Central memory CD8-positive, alpha-beta T cell (primary cell): ENCODE measurements at regions not wholly inside any gene's neighbourhood (a gene's known extent, or its start where the extent isn't known, plus 50 kb on each side); places are given as distances from the start of the nearest gene placed in this dataset.

Experiments used
- ATAC-seq: fragments of 150-1000 bp; cut with Tn5 transposase; replicated peaks from 2 replicates; pipeline ENCODE4 v1.10.0; 2022; ENCODE audit warnings: mild to moderate bottlenecking, moderate FRiP score, moderate number of reproducible peaks; ENCODE audit not compliant: poor library complexity, severe bottlenecking; ENCODE audit errors: extremely low read depth
- DNase-seq, 2 donors: peaks; one replicate each; pipeline ENCODE4 v3.0.0; 2021; ENCODE audit warnings: low spot score in 2 of 2
- H3K27ac Mint-ChIP-seq: one replicate; pipeline ENCODE4 v1.8.0; 2022; ENCODE audit warnings: low read depth, mild to moderate bottlenecking, moderate library complexity, mixed read lengths
- H3K27me3 Mint-ChIP-seq: one replicate; pipeline ENCODE4 v1.8.0; 2022; ENCODE audit warnings: mixed read lengths
- H3K36me3 Mint-ChIP-seq: one replicate; pipeline ENCODE4 v1.8.0; 2022; ENCODE audit warnings: mild to moderate bottlenecking, moderate library complexity, mixed read lengths; ENCODE audit not compliant: insufficient read depth
- H3K4me1 Mint-ChIP-seq: one replicate; pipeline ENCODE4 v1.8.0; 2022; ENCODE audit warnings: mixed read lengths
- H3K4me3 Mint-ChIP-seq: one replicate; pipeline ENCODE4 v1.8.0; 2022; ENCODE audit warnings: mild to moderate bottlenecking, moderate library complexity, mixed read lengths
- H3K9me3 Mint-ChIP-seq: one replicate; pipeline ENCODE4 v1.8.0; 2022; ENCODE audit warnings: mixed read lengths

GRCh38 chr16:8286348-8286747 is 304.0 kb downstream of the TMEM114 start:
- ATAC-seq (no peak), DNase-seq (no peak)
- Mint-ChIP-seq H3K4me3 (no peak overlapping the region), H3K9me3 (peaks cover 6% of the 10 kb centered on the region), H3K27me3 (no peaks in the 10 kb centered on the region), H3K36me3 (no peaks in the 10 kb centered on the region), H3K4me1 (no peaks in the 10 kb centered on the region), H3K27ac (no peak overlapping the region)

- H3K27ac Mint-ChIP-seq = no peak overlapping the region
- H3K9me3 Mint-ChIP-seq = peaks cover 6% of the 10 kb centered on the region
- no peaks in the 10 kb centered on the region for H3K4me1 Mint-ChIP-seq
- H3K4me3 Mint-ChIP-seq = no peak overlapping the region
- H3K36me3 Mint-ChIP-seq = no peaks in the 10 kb centered on the region
- ATAC-seq (no peak), DNase-seq (no peak)
- no peaks in the 10 kb centered on the region for H3K27me3 Mint-ChIP-seq
These were observed 307.1 kb downstream of the TMEM114 start for GRCh38 chr16:8283195-8283594.

DNA sequence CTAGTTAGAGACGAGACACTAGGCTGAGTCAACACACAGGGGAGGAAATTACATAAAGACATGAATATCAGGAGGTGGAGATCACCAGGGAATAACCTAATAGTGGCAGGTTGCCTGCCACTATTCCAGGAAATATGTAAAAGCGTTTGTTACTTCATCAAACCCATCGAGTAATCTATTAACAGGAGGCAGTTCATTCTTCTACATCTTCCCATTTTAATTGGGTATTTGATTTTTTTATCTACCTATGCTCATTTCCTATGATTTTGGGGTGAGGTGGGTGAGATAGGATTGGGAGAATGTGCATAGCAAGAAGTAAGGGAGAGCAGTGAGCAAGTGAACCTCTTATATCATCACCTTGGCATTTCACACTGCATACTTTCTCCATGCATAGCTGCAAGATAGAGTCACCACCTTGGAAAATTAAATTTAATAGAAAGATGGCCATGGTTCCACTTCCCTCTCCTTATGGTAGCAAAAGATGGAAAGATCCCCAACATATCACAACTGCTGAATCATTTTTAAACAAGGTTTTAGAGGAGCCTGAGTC is 312.2 kb downstream of the TMEM114 start:
- Mint-ChIP-seq H3K9me3 (peaks cover 22% of the 10 kb centered on the region), H3K27me3 (peaks cover 10% of the 10 kb centered on the region), H3K4me1 (no peaks in the 10 kb centered on the region), H3K27ac (no peak overlapping the region), H3K36me3 (no peaks in the 10 kb centered on the region), H3K4me3 (no peak overlapping the region)
- ATAC-seq = no peak
- DNase-seq = no peak

DNA sequence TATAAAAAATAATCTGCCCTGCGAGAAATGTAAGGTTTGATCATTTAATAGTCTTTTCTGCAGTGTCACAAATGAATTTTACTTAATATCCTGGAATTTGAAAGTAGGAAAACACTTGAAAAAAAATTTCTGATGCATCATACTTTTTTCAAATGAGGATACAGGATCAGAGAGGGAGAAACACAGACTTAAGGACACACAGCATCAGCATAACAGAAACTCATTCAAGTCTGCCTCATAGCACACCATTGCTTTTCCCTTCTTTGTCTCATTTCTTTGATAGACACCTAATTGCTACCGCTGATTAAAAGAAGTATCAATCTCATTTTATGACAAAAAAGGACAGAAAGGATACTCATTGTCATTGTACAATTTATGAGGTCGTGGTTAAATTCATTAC is 319.0 kb downstream of the TMEM114 start:
- no peak overlapping the region for H3K4me3 Mint-ChIP-seq
- peaks cover 30% of the 10 kb centered on the region for H3K9me3 Mint-ChIP-seq
- ATAC-seq (no peak), DNase-seq (no peak)
- H3K27ac Mint-ChIP-seq = no peak overlapping the region
- H3K27me3 Mint-ChIP-seq = peaks cover 10% of the 10 kb centered on the region
- H3K4me1 Mint-ChIP-seq = no peaks in the 10 kb centered on the region
- no peaks in the 10 kb centered on the region for H3K36me3 Mint-ChIP-seq

DNA sequence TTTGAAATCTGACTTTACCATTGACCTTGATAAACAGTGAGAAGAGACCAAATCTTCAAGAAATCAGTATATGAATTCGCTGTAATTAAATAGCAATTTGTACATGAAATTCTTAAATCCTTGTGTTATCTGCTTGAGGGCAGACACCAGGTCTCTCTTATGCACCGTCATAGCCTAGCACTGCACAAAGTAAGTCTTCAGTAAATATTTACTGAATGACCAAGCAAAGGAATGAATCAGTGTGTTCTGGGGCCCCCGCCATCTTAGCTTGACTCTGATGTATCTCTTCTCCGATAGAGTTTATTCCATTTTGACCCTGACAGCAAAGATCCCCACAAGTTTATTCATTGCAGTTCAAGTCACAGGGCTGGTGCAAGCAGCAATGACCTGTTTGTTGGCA is 328.0 kb downstream of the TMEM114 start:
- H3K4me1 Mint-ChIP-seq = no peaks in the 10 kb centered on the region
- DNase-seq = no peak
- H3K36me3 Mint-ChIP-seq = no peaks in the 10 kb centered on the region
- no peak for ATAC-seq
- H3K4me3 Mint-ChIP-seq = no peak overlapping the region
- peaks cover 24% of the 10 kb centered on the region for H3K9me3 Mint-ChIP-seq
- no peak overlapping the region for H3K27ac Mint-ChIP-seq
- H3K27me3 Mint-ChIP-seq = no peaks in the 10 kb centered on the region

- Mint-ChIP-seq H3K4me1 (no peaks in the 10 kb centered on the region), H3K9me3 (peaks cover 22% of the 10 kb centered on the region), H3K27me3 (no peaks in the 10 kb centered on the region), H3K27ac (no peak overlapping the region), H3K36me3 (no peaks in the 10 kb centered on the region), H3K4me3 (no peak overlapping the region)
- DNase-seq (no peak), ATAC-seq (no peak)
These were observed 330.2 kb downstream of the TMEM114 start for GRCh38 chr16:8260140-8260539.

- no peaks in the 10 kb centered on the region for H3K36me3 Mint-ChIP-seq
- H3K27me3 Mint-ChIP-seq = no peaks in the 10 kb centered on the region
- peaks cover 24% of the 10 kb centered on the region for H3K9me3 Mint-ChIP-seq
- H3K4me3 Mint-ChIP-seq = no peak overlapping the region
- H3K27ac Mint-ChIP-seq = no peak overlapping the region
- ATAC-seq (no peak), DNase-seq (no peak)
- H3K4me1 Mint-ChIP-seq = no peaks in the 10 kb centered on the region
These were observed 331.8 kb downstream of the TMEM114 start for GRCh38 chr16:8258523-8258922.

DNA sequence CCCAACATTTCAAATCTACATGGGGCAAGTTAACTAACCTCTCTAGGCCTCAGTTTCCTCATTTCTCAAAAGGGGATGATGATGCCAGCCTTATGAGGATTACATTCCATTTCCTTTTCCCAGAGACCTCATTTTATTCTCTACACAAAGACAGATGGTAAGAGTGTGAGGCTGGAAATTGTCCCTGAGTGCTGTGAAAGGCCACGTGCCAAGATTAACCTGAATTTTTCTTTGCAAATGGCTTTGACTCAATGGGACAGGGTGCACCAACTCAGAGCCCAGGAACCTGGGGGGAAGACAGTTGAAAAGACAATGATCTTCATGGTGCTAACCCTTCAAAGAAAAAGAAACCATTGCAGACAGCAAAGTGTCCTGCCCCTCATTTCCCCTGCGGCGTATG is 332.8 kb downstream of the TMEM114 start:
- Mint-ChIP-seq H3K27ac (no peak overlapping the region), H3K4me1 (no peaks in the 10 kb centered on the region), H3K27me3 (no peaks in the 10 kb centered on the region), H3K9me3 (peaks cover 26% of the 10 kb centered on the region), H3K4me3 (no peak overlapping the region), H3K36me3 (no peaks in the 10 kb centered on the region)
- ATAC-seq (no peak), DNase-seq (no peak)

GRCh38 chr16:8254405-8254804 is 335.9 kb downstream of the TMEM114 start:
- no peaks in the 10 kb centered on the region for H3K4me1 Mint-ChIP-seq
- no peaks in the 10 kb centered on the region for H3K27me3 Mint-ChIP-seq
- H3K36me3 Mint-ChIP-seq = no peaks in the 10 kb centered on the region
- DNase-seq = no peak
- ATAC-seq = no peak
- H3K4me3 Mint-ChIP-seq = no peak overlapping the region
- no peak overlapping the region for H3K27ac Mint-ChIP-seq
- H3K9me3 Mint-ChIP-seq = peaks cover 27% of the 10 kb centered on the region

DNA sequence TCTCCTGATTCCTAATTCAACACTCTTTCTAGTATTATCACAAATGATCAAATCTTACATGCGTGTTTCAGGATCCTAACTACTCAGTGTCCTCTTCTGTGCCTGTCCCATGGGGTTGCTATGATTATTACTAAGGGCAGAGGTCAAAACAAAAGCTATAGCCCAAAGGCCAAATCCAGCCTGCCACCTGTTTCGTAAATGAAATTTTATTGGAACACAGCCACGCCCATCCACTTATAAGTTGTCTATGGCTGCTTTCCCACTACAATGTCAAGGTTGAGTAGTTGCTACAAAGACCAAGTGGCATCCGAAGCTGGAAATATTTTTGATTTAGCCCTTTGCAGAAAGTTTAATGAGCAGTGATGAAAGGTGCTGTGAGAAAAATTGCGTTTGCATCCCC is 336.6 kb downstream of the TMEM114 start:
- no peak overlapping the region for H3K4me3 Mint-ChIP-seq
- ATAC-seq (no peak), DNase-seq (no peak)
- H3K9me3 Mint-ChIP-seq = peaks cover 25% of the 10 kb centered on the region
- H3K27me3 Mint-ChIP-seq = no peaks in the 10 kb centered on the region
- no peak overlapping the region for H3K27ac Mint-ChIP-seq
- H3K36me3 Mint-ChIP-seq = no peaks in the 10 kb centered on the region
- H3K4me1 Mint-ChIP-seq = no peaks in the 10 kb centered on the region

DNA sequence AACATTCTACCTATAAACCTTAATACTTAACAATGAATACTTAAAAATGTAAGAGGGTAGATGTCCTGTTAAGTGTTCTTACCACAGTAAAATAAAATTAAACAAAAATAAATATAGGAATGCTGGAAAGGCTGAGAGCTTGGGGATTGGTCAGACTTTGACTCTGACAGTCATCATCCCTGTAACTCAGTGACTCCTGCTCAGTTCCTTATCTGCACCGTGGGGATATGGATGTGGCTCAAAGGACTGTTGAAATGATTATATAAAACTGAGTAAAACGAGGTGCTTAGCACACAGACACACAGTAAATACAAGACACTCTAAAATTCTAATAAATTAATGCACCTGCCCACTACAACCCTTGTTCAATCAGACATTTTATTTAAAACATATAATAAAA is 338.6 kb downstream of the TMEM114 start:
- Mint-ChIP-seq H3K4me1 (no peaks in the 10 kb centered on the region), H3K9me3 (peaks cover 21% of the 10 kb centered on the region), H3K27ac (no peak overlapping the region), H3K27me3 (no peaks in the 10 kb centered on the region), H3K36me3 (no peaks in the 10 kb centered on the region), H3K4me3 (no peak overlapping the region)
- DNase-seq (no peak), ATAC-seq (no peak)

GRCh38 chr16:8251298-8251697 is 339.0 kb downstream of the TMEM114 start:
- no peak for ATAC-seq
- Mint-ChIP-seq H3K9me3 (peaks cover 17% of the 10 kb centered on the region), H3K27ac (no peak overlapping the region), H3K36me3 (no peaks in the 10 kb centered on the region), H3K4me3 (no peak overlapping the region), H3K4me1 (no peaks in the 10 kb centered on the region), H3K27me3 (no peaks in the 10 kb centered on the region)
- DNase-seq = no peak

DNA sequence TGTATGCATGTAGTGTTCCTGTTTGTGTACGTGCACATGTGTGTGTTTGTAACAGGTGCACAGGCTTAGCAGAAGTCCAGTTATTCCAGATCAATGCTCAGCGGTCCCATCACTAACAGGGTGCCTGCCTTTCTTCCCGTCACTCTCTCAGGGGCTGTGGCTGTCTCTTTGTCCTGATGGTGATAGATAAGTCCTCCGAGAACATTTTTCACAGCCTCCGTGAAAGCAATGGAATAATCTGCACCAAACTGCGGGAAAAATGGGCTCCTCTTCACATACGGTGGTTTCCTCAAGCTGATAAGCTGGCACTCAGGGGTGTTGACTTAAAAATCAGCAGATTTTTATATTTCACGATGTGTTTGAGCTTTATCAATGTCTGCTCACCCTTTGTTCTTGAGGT is 342.3 kb downstream of the TMEM114 start:
- no peak for ATAC-seq

GRCh38 chr16:8243981-8244380 is 346.3 kb downstream of the TMEM114 start:
- no peak overlapping the region for H3K4me3 Mint-ChIP-seq
- DNase-seq (no peak), ATAC-seq (no peak)
- no peak overlapping the region for H3K27ac Mint-ChIP-seq
- H3K4me1 Mint-ChIP-seq = no peaks in the 10 kb centered on the region
- peaks cover under 1% of the 10 kb centered on the region for H3K9me3 Mint-ChIP-seq
- H3K36me3 Mint-ChIP-seq = peaks cover 2% of the 10 kb centered on the region
- H3K27me3 Mint-ChIP-seq = no peaks in the 10 kb centered on the region

More for the DNA sequence above, 342.3 kb downstream of the TMEM114 start:
- no peaks in the 10 kb centered on the region for H3K4me1 Mint-ChIP-seq
- H3K4me3 Mint-ChIP-seq = no peak overlapping the region
- DNase-seq = no peak
- H3K9me3 Mint-ChIP-seq = peaks cover 6% of the 10 kb centered on the region
- H3K36me3 Mint-ChIP-seq = peaks cover 2% of the 10 kb centered on the region
- H3K27me3 Mint-ChIP-seq = no peaks in the 10 kb centered on the region
- H3K27ac Mint-ChIP-seq = no peak overlapping the region
